ENCODE measurements at regions not wholly inside any gene's neighbourhood (a gene's known extent, or its start where the extent isn't known, plus 50 kb on each side); places are given as distances from the start of the nearest gene placed in this dataset.
"Not testable (repeated sequence)": the region's sequence is repeated elsewhere in the genome, so short reads cannot be mapped to it uniquely, and the experiment has no call there.

DNA sequence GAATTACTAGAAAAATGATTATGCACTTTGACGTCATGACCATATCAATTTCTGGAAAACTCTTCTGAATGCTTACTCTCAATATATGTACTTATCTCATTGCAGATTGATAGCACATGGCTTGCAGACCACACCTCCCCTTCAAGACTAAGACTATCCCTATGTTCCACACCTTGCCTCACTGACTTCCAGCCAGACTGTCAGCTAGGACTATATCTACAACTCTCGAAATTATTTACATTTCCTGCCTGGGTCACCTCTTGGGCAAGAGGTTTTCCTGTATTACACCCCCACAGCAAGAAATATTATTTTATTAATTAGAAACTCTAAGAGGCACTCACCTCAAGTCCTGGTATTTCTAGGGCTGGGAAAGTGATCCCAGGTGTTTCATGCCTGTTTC is 236.6 kb downstream of the CYRIA start:
- DNase-seq (ENCODE audit: low read depth): no peak
- no peak overlapping the region for H3K4me3 ChIP-seq (ENCODE audit: low read depth, low read length)
- TF ChIP-seq, protein P1, sequence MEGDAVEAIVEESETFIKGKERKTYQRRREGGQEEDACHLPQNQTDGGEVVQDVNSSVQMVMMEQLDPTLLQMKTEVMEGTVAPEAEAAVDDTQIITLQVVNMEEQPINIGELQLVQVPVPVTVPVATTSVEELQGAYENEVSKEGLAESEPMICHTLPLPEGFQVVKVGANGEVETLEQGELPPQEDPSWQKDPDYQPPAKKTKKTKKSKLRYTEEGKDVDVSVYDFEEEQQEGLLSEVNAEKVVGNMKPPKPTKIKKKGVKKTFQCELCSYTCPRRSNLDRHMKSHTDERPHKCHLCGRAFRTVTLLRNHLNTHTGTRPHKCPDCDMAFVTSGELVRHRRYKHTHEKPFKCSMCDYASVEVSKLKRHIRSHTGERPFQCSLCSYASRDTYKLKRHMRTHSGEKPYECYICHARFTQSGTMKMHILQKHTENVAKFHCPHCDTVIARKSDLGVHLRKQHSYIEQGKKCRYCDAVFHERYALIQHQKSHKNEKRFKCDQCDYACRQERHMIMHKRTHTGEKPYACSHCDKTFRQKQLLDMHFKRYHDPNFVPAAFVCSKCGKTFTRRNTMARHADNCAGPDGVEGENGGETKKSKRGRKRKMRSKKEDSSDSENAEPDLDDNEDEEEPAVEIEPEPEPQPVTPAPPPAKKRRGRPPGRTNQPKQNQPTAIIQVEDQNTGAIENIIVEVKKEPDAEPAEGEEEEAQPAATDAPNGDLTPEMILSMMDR (IDR thresholded peaks at IDR 0.05; ENCODE audit: control insufficient read depth, extremely low read depth, insufficient read depth): no peak

DNA sequence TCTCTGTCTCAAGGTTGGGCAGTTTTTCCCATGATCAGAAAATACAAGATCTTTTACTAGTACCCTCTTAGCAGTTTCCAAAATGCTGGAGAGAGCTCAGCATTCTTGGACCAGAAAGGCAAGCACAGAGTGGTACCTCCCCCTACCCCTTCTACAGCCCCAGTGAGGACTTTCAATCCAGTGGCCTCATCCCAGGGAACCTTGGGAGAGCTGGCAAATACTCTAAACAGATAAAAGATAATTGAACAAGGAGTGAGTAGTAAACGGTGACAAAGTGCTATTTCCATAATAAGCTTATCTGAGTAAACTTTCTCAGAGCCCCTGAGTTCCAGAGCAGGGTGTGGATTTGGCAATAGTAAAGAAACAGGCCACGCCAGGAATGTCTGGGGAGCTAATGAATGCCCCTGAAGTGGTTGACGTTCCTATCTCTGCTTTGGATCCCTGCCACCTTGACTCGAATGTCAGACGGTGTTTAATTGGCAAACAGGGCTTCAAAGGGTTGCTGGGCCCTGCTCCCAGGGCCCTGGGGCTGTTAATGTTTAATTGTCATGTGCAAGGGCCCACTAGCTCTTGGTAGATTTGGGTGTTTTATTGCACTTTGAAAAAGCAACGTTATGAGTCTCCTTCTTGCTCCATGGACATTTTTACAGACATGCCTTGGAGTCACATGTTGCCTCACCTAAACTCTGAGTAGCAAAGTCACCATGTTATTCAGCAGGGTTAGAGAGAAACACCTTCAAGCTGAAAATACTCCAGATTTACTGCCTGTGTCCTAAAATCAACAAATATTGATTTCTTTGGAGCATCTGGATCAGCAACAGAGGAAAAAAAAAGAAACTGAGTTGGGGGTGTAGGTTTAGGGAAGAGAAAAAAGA is 239.9 kb downstream of the CYRIA start:
- TF ChIP-seq, protein P1 (IDR thresholded peaks at IDR 0.05; ENCODE audit: control insufficient read depth, extremely low read depth, insufficient read depth): no peak
- no peak overlapping the region for H3K4me3 ChIP-seq (ENCODE audit: low read depth, low read length)
- peak; percentile 11 for DNase-seq (ENCODE audit: low read depth)

DNA sequence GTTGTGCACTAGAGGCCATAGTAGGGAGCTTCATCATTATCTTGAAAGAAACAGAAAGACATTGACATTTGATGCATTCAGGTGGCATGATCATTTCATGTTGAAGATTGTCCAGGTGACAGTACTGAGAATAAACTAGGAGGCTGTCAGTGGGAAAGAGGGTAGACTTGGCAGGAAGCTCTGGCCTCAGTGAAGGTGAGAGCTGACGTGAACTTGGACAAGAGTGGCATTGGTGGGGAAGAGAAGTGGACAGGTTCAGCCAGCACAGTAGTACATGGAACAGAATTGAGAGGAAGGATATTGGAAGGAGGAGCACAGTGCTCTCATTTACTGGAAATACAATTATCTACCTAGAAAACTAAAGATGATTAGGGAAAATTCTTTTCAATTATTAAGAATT is 245.2 kb downstream of the CYRIA start:
- no peak for DNase-seq (ENCODE audit: low read depth)
- TF ChIP-seq, protein P1 (IDR thresholded peaks at IDR 0.05; ENCODE audit: control insufficient read depth, extremely low read depth, insufficient read depth): no peak
- no peak overlapping the region for H3K4me3 ChIP-seq (ENCODE audit: low read depth, low read length)

DNA sequence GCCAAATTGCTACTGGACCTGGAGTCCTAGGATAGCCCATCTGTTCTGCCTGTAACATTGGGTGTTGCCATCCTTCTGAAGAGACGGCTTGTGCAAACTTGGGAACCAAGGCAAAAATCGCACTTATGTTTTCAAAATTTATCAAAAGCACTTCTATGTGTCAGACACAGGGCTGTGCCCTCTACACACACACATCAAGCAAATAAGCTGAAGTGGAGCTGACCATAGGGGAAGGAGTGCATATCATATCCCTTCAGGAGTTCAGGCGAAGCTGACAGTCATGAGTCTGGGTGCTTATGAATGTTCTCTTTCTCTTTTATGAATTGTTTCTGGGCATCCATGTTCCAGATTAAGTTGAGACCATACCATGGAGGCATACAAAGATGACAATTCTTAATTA is 247.9 kb downstream of the CYRIA start:
- no peak for DNase-seq (ENCODE audit: low read depth)
- H3K4me3 ChIP-seq (ENCODE audit: low read depth, low read length): no peak overlapping the region
- TF ChIP-seq, protein P1 (IDR thresholded peaks at IDR 0.05; ENCODE audit: control insufficient read depth, extremely low read depth, insufficient read depth): no peak

DNA sequence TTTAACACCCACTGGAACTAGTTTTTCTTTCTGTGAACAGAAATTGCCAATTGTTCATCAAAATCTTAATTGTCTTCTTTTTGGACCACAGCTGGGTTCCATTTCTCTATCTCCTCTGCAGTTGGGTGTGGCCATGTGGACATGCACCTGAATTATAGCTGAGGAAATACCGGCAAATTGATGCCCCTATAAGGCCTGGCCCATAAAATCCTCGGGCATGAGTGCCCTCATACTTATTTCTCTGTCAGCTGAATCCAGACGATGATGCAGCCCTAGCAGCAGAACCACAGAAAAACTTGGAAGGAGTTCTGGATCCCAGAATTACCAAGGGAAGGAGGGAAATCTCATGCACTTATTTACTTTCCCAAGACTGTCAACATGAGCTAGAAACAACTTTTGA is 249.0 kb downstream of the CYRIA start:
- TF ChIP-seq, protein P1 (IDR thresholded peaks at IDR 0.05; ENCODE audit: control insufficient read depth, extremely low read depth, insufficient read depth): no peak
- H3K4me3 ChIP-seq (ENCODE audit: low read depth, low read length): no peak overlapping the region
- no peak for DNase-seq (ENCODE audit: low read depth)

DNA sequence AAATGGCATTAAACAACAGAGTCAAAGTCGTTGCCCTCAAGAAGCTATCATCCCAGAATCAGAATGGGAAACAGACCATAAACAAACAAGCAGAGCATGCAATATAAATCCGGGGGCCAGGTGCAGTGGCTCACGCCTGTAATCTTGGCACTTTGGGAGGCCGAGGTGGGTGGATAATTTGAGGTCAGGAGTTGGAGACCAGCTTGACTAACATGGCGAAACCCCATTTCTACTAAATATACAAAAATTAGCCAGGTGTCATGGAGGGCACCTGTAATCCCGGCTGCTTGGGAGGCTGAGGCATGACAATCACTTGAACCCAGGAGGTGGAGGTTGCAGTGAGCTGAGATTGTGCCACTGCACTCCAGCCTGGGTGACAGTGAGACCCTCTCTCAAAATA is 249.8 kb downstream of the CYRIA start:
- not testable (repeated sequence) for DNase-seq (ENCODE audit: low read depth); H3K4me3 ChIP-seq (ENCODE audit: low read depth, low read length)

DNA sequence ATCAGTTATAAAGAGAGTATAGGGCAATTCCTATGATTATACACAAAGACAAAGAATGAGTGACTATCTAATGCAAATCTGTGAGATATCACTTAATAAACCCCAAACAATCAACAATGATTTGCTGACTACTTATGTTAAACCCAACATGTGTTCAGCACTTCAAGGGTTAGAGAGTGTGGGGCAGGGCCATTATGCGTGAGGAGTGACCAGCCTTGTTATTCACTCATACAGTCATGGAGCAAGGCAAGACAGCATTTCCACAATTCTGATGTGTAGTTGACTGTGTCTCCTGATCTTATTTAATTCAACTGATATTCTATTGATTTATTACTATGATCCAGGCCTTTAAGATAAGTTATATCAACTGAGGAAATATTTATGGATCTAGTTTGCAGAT is 251.7 kb downstream of the CYRIA start:
- DNase-seq (ENCODE audit: low read depth): no peak
- H3K4me3 ChIP-seq (ENCODE audit: low read depth, low read length): no peak overlapping the region
- TF ChIP-seq, protein P1 (IDR thresholded peaks at IDR 0.05; ENCODE audit: control insufficient read depth, extremely low read depth, insufficient read depth): no peak

Data from LNCaP clone FGC (cell line).